ENCODE measurements at regions not wholly inside any gene's neighbourhood (a gene's known extent, or its start where the extent isn't known, plus 50 kb on each side); places are given as distances from the start of the nearest gene placed in this dataset.

GRCh38 chr15:69876064-69876940 lies 221.4 kb downstream of the TLE3 start:
- TF ChIP-seq CTCF (conservative IDR thresholded peaks at IDR 0.05 in 1 of 2, IDR thresholded peaks at IDR 0.05 in 1 of 2; ENCODE audit: low read depth in 1 of 2, low read length in 2 of 2) (no peak), EZH2 (IDR thresholded peaks at IDR 0.05; ENCODE audit: low read length, missing control alignments) (no peak)
